Kidney capillary endothelial cell (primary cell): ENCODE measurements at regions not wholly inside any gene's neighbourhood (a gene's known extent, or its start where the extent isn't known, plus 50 kb on each side); places are given as distances from the start of the nearest gene placed in this dataset.

Source experiments
- DNase-seq: peaks from one replicate; pipeline ENCODE4 v3.0.0-alpha.2; 2018; ENCODE audit warnings: low spot score

DNA sequence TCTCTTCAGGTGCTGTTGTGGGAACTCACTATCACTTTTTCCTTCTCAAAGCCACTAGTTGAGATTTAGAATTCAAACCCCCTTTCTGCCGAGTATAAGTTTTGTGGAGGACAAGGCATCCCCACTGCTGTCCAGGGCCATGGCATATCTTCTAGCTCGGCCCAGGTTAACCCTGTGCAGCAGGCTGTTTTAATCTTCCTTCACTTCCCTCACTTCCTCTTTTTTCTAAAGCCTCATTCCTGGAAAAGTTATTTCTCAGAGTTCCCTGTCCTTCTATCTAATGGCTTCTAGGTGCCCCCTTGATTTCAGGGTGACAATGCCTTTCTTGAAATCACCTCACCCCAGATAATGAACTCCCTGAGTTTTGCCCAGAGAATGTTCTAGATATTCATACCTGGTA, 222.3 kb downstream of the SNX10 start:
- DNase-seq: no peak

DNA sequence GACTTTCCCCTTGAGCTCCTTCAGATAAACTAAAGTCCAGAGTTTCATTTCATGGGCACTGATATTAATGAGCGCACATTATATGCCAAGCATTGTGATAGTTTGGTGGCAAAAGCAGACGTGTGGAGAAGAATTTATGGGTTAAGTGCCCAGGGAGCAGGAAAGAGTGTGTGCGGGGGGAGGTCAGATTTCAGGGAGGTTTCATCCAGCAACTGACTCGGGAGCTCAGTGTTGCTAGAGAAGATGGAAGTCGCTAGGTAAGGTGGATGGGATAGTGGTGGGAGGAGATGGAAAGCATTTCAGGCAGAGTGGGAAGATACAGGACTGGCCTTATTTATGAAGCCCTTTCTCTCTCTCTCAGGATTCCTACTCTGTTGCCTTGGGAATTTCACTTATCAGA, 223.0 kb downstream of the SNX10 start:
- DNase-seq: no peak

DNA sequence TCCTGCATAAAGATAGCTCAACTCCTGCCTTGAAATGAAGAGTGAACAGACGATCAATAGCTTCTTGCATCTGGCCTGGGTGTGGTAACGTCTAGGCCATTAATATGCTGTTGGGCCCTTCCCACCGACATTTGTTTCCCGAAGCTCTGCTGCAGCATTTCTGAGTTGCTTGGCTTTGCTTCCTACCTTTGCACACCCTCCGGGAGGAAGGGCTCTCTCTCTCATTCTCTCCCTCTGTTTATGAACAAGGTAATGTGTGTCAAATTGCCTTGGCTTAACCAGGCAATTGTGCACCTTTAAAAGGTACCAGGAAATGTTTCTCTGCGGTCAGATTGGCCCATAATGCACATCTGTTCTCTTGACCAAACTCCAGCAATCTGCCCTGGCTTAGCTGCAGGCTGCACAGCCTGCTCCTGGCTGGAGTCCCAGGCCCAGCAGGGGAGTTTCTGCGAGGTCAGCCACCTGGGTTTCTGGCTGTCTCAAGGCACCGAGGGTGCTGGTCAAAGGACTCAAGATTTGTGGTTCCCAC, 223.7 kb downstream of the SNX10 start:
- DNase-seq: no peak

DNA sequence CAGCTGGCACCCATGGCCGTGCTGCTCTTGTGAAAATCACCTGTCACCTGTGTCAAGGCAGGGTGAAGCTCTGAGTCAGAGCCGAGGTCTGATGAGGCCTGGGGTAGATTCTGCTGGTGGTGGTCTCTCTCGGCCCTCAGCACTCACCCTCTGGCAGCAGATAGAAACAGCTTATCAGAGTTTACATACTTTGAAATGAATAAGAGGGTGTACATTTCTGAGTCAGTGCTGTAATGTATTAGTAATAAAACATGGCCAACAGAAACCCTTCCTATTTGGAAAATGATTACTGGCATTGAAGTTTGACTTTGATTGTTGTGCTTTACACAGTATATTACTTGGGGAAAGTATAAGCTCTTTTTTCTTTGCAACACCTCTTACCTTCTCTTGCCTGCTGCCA, 228.8 kb downstream of the SNX10 start:
- no peak for DNase-seq

DNA sequence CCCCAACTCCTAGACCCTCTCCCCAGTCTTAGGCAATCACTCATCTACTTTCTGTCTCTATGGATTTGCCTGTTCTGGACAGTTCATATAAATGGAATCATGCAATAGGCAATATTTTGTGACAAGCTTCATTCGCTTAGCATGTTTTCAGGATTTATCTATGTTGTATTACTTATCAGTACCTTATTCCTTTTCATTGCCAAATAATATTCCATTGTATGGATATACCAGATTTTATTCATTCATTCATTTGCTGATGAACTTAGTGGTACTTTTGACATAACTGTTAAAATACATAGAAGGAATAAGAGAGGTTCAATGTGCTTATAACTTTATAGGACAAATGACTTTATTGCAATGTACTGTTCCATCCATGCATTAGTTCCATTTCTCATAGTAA, 231.0 kb downstream of the SNX10 start:
- DNase-seq: no peak

DNA sequence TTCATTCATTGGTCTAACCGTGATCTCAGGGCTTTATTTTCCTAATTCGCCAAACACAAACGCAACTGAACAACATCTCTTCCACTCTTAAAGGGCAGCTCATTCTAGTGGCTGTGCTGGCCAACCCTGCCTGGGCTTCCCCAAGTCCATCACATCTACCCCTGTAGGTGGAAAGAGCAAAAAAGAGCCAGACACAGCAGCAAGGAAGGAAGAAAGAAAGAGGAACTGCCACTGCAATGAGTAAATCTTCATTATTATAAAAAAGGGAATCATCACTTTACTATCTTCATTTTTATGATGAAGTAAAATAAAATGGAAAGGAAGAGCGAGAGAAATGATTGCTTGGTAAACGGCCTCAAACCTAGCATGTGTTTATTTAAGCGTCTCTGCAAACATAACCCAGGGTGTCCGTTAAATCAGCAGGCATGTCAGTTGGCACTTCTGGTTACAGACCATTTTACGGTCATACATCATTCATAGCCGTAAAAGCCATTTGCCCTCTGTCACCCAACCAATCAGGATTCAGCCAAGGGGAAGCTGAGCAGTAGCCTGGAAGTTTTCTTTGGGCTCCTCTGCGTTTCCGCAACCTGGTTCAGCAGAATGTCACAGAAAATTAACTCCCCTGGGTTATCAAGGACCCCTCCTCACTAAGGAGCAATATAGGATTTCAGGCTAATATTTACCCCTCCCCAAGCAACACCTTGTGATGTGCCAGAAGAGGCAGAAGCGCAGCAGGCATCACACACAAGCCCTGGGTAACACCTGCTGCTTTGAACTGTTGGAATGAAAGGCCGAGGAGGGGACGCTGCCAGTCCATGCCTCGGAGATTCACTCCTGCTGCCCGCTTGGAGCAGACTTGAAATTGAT, 234.0 kb downstream of the SNX10 start:
- DNase-seq: no peak

DNA sequence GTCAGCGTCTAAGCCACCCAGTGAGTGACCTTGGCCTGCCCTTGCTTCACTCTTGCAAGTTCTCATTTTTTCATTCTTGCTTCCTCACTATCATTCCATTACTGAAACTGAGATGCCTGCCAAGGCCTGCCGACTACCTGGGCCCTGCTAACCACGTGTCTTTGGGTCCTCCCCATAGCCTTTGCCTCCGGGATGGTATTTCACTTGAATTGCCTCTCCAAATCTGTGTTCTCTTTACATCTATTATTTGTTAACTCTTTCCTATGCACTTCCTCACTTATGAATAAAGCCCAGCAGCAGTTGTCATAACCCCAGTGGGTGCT, 234.6 kb downstream of the SNX10 start:
- DNase-seq: no peak

DNA sequence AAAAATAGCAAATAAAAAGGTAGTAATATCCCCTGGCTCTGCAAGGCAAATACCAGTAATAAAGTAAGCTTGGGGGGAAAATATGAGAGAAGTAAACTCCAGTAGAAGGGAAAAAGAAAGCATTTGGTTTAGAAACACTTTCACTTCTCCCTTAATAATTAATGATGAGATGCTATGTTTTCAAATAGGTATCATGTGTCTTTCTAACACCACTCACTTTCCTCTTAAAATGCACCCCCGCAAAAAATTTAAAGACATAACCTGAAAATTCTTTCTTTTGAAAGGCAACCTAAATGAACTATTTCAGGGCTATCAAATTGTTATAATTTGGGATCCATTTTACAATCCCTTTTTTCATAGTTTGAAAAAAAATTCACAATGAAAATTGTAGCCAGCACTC, 240.3 kb downstream of the SNX10 start:
- DNase-seq: no peak

DNA sequence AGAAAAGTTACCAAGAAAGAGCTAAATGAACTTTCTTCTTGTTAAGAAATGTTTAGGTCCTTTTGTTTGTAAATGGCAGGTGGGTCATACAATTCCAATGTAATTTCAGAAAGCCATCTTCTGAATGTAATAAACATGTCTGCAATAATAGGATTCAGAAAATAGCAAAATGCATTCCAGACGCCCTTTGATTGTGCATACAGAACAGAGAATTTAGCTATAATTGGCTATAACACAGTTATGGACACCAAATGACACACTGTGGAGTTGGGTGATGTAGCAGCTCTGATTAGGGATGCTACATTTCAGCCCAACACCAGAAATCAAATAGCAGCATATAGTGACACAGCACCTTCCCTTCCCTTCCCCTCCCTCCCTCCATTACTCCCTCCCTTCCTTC, 240.8 kb downstream of the SNX10 start:
- no peak for DNase-seq

DNA sequence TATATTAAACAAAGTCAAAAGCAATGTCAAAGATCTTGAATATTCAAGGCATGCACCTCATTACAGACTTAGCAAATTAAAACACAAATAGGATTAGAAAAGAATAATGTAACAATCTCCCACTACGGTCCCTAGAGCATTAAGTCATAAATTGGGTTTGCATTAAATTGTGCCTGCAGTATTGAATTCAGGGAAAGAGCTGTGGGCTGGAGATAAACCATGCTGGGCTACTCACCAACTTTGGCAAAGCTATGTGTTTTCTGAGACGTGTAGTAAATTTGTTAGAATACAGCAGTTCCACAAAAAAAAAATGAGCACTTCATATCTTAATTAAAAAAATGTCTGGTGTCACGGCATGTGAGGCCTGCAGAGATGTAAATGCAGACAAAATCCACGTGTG, 241.6 kb downstream of the SNX10 start:
- no peak for DNase-seq

DNA sequence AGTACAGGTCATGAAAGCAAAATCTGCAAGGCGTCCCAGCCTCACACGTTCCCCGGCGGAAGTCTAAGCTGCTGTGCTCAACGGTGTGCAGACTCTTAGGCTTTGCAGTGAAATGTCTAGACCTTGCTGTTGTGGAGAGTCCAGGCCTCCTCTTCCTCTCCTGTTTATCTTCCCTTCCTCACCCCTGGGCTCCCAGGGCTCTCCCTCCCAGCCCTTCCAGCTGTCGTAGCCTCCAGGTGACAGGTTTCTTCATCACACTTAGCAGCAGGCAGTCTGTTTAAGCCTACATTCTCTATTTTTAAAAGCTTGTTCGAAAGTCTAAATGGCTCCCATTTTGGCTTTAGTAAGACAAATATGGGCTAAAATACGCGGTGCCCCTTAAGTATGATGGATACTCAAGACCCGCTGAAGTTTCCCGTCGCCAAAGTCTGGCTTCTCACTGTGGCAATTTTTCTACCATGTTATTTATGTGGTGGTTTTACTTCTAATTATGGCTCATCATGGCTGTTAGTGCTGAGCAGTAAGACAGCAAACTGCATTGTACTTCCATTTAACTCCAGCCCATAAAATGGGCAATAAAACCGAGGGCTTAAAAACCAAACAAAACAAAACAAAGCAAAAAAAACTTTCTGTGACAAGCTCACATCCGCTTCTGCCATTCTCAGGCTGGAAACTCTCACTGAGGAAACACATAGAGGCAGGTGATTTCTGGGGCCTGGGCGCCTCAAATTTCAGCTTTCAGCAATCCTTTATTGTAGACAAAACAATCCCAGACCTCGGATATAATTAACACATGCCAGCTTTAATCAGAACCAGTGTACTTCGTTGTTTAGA, 243.2 kb downstream of the SNX10 start:
- DNase-seq: peak; percentile 2

DNA sequence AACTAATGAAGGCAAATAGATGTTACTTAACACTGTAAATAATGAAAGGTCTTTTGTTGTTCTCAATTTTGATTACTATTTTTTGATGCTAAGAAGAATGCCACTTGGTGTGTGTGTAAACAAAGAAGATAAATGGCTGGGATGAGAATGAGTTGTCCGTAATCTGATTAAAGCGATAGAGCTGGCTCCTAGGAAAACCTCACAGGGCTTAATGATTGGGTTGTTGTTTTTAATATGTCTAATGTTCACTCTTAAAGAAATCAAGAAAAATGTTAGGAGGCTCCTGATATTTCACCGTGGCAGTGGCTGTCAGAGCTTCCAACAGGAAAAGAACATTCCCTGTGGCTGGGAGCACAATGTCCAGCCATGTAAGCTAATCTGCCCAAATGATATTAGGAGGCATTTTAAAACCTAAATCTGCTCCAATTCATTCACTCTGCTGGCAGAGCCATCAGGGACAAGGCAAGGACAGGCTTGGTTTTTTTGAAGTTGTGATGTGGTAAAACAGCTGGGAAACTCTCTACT, 243.9 kb downstream of the SNX10 start:
- no peak for DNase-seq

DNA sequence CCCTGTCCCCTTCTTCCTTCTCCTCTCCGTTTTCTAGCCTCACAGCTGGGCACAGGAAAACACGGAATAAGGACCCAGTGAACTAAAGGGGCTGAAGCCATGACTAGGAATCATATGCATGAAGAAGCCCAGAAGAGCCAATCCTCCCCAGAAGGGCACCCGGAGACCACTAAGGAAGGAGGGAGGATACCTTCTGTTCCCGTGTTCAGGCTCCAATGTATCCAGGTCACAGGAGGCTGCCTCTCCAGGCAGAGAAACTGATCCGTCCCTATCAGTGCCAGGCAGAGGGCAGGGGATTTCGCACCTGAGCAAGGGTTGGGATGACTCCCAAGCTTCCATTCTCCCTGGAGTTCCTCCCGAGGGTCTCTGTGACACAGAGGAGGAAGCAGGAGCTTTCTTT, 246.6 kb downstream of the SNX10 start:
- no peak for DNase-seq

DNA sequence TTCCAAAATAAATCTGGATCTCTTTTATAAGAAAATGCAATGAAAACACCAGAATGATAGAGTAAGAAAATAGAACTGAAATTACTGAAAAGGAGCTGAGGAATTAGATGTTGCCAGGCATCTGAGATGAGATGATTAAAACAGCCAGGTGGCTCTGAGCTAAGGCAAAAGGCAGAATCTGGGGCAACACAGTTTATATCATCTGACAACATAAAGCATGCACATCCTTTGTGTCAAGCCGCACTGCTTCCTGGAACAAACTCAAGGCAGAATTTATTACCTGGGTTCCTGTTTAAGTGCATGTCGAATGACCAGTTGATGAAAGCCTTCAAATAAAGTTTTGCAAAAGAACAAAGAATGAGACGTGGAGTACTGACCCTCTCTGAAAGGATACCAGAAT, 247.0 kb downstream of the SNX10 start:
- no peak for DNase-seq

DNA sequence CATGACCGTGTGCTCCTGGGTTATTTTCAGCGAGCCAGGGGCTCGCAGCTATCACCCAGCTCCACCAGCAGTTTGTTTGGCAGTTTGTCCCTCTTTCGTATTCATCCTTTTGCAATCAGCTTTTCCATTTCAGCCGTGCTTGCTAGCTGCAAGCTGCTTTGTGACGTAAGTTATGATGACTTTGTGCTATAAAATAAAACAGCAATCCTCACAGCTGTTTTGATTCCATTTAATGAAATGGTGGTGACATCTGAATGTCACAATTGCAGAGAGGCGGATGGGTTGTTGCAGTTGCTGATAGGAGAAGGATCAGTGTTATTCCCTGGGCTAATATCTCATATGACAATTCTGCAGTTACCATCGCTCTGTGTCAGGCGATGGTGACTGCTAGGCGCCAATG, 251.7 kb downstream of the SNX10 start:
- no peak for DNase-seq

DNA sequence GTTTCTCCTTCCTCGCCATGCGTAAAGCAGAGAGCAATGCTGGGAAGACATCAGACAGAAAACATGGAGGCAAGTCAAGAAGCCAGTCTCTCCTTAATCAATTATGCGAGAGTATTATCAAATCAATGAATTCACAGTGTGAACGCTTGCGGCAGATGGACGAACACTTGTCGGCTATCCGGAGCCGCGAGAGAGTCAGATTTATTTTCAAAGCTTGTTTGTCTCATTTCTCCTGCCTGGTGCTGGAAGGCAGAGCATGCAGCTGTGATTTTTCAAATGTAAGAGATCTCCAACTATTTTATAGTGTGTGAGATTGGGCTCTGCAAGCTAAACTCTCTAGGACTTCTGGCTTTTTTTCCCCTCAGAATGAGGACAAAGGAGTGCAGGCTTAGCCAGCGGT, 252.3 kb downstream of the SNX10 start:
- no peak for DNase-seq

DNA sequence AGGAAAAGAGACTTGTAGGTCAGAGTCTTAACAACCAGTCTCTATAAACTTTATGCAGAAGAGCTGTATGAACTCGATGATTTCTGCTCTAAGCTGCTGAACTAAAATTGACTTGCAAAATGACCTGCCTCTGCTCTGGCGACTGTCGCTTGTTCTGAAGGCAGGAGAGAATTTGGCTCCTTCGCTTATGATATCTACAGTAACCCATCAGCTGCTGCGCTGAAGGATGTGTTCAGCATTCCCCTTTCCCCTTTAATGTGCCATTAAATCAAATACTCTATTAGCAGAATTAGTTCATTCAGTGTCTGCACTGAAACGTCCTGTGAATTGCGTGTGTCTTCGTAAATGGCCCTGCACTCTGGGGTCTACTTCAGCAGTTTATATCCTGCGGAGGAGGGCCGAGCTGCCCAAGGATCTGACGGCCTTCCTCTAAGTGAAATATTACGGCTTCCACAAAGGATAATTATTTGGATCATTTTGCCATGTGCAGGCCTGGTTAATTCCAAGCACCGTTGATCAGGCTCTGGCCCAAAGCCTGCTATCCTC, 254.9 kb downstream of the SNX10 start:
- no peak for DNase-seq

DNA sequence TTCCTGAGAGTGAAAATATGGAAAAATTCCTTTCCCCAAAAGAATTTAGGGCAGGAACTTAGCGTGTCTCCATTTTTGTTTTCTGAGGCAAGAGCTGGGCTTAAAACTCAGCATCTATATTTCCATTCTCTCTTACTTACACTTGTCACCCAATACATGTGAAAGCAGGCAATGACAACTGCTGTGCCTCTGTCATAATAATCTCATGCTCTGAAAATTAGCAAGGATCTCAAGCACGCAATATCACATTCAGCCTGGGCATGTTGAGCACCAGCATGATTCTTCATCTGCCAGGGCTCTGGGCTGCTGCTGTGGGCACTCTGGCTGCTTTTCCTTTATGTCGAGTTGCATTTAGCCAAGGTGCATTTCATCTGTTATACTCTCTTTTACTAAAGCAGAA, 255.5 kb downstream of the SNX10 start:
- DNase-seq: no peak

DNA sequence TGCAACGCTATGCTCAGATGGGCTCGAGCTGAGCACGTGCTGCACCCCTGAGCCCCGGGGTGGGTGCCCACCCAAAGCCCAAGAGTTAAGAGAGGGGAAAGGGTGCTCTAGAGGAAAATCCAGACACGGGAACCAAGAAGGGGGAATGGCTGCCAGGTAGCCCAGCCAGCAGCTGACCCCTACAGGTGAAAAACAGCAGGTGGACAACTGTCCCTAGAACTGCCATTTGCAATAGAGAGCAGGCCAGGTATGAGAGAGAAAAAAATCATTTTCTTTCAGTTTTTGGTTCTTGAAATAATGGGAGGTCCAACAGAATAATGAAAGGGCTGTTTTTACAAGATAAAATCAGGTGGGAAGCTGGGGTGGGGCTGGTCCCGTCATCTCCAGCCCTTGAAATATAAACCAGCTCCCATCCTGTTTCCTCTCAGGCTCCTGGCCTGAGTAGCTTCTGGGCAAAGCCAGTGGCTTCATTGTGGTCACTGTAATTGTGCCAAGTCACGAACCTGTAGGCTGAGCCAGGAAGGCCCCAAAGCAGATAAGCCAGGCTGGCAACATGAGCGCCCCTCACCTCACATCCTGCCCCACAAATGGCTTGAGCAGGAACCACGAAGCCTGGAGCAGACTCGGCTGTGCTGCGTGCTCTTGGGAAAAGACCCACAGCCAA, 257.8 kb downstream of the SNX10 start:
- no peak for DNase-seq

DNA sequence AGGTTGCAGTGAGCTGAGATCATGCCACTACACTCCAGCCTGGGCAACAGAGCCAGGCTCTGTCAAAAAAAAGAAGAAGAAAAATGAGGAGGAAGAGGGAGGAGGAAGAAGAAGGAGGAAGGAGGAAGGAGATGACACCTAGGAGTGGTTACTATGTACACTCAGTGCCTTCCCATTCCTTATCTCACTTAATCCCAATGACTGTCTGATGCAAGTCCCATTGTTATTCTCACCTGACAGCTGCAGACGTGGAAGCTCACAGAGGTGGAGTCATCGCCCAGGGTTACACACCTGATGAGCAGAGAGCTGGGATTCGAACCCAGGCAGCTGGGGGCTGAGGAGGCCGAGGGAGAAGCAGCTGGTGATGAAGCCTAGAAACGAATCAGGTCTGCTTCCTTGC, 258.8 kb downstream of the SNX10 start:
- no peak for DNase-seq

DNA sequence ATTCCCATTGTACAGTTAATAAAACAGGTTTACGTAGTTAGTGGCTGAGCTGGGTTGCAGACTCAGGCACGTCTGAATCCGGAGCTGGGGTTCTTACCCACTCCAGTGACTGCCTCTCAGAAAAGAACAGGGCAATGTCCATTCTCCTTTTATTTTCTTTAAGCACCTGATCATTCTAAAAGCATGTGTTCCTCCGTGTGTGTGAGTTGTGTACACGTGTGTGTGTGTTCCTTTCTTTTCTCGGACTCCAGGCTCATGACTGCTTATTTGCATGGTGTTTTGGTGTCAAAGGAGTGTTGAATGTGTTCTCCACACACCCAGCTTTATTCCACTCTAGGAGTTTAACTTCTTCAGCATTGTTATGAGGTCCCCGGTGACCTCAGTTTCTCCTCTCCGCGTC, 260.1 kb downstream of the SNX10 start:
- DNase-seq: no peak

DNA sequence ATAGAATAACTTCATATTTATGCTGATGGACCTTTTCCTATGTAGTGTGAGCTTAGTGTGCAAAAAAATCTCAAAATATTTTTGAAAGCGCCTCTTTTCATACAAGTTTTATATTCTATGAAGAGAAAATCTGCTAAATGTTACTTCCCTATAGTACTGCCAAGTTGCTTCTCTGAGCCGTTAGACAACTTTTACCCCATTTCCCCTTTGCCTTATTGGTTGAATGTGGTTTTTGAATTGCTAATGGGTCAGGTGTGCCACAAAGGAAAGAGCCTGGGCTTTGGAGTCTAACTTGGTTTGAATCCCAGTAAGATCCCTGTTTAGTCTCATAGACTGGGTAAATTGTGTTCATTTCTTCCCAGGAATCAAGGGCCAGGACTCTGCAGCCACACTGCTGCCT, 261.5 kb downstream of the SNX10 start:
- no peak for DNase-seq
